ENCODE measurements at regions not wholly inside any gene's neighbourhood (a gene's known extent, or its start where the extent isn't known, plus 50 kb on each side); places are given as distances from the start of the nearest gene placed in this dataset.

GRCh38 chr4:159487284-159487747, 384.4 kb downstream of the RAPGEF2 start:
- TF ChIP-seq, protein P1, sequence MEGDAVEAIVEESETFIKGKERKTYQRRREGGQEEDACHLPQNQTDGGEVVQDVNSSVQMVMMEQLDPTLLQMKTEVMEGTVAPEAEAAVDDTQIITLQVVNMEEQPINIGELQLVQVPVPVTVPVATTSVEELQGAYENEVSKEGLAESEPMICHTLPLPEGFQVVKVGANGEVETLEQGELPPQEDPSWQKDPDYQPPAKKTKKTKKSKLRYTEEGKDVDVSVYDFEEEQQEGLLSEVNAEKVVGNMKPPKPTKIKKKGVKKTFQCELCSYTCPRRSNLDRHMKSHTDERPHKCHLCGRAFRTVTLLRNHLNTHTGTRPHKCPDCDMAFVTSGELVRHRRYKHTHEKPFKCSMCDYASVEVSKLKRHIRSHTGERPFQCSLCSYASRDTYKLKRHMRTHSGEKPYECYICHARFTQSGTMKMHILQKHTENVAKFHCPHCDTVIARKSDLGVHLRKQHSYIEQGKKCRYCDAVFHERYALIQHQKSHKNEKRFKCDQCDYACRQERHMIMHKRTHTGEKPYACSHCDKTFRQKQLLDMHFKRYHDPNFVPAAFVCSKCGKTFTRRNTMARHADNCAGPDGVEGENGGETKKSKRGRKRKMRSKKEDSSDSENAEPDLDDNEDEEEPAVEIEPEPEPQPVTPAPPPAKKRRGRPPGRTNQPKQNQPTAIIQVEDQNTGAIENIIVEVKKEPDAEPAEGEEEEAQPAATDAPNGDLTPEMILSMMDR (conservative IDR thresholded peaks at IDR 0.05; ENCODE audit: low read depth, low read length), result peak; percentile 98
- no peak for TF ChIP-seq EZH2 (IDR thresholded peaks at IDR 0.05; ENCODE audit: borderline replicate concordance, low read depth, low read length, poor library complexity, severe bottlenecking)

Measured in A673 (cell line).